Activated CD4-positive, alpha-beta T cell treated with anti-CD3 and anti-CD28 coated beads for 36 hours (primary cell): ENCODE measurements at regions not wholly inside any gene's neighbourhood (a gene's known extent, or its start where the extent isn't known, plus 50 kb on each side); places are given as distances from the start of the nearest gene placed in this dataset.

Source experiments
- ATAC-seq: fragments of 200-7000 bp; cut with Tn5 transposase; one replicate; pipeline ENCODE4 v1.10.0; 2021; ENCODE audit warnings: mild to moderate bottlenecking, moderate library complexity
- CTCF ChIA-PET: fragments of 350-600 bp; sonication (Branson Sonifier 250); formaldehyde crosslinking; loops from one replicate; lab custom pipeline; 2021; ENCODE audit warnings: antibody characterized with exemption; lab: Charles Lee
- POLR2A ChIA-PET: fragments of 350-600 bp; sonication (Branson Sonifier 250); formaldehyde crosslinking; loops from one replicate; lab custom pipeline; 2021; ENCODE audit warnings: antibody characterized with exemption, inconsistent platforms; lab: Charles Lee
- DNase-seq: peaks from one replicate; pipeline ENCODE4 v3.0.0-alpha.2; 2020
- H3K27ac Mint-ChIP-seq: one replicate; pipeline ENCODE4 v1.8.0; 2021; ENCODE audit warnings: mixed read lengths
- H3K27me3 Mint-ChIP-seq: one replicate; pipeline ENCODE4 v1.8.0; 2021; ENCODE audit warnings: mixed read lengths
- H3K36me3 Mint-ChIP-seq: one replicate; pipeline ENCODE4 v1.8.0; 2021; ENCODE audit warnings: low read depth, mixed read lengths
- H3K4me1 Mint-ChIP-seq: one replicate; pipeline ENCODE4 v1.8.0; 2021; ENCODE audit warnings: mixed read lengths
- H3K4me3 Mint-ChIP-seq: one replicate; pipeline ENCODE4 v1.8.0; 2021; ENCODE audit warnings: mild to moderate bottlenecking, moderate library complexity, mixed read lengths
- H3K9me3 Mint-ChIP-seq: one replicate; pipeline ENCODE4 v1.8.0; 2021; ENCODE audit warnings: low read depth, mixed read lengths
- intact Hi-C, 2 experiments: fragments of 100-400 bp; cut with DNase I in 1 of 2; cut with micrococcal nuclease in 1 of 2; formaldehyde crosslinking; loops; one replicate each; pipeline versions ENCODE4 v1.14.2 to v1.15.1; 2022 to 2024; cut with DNase I, micrococcal nuclease

DNA sequence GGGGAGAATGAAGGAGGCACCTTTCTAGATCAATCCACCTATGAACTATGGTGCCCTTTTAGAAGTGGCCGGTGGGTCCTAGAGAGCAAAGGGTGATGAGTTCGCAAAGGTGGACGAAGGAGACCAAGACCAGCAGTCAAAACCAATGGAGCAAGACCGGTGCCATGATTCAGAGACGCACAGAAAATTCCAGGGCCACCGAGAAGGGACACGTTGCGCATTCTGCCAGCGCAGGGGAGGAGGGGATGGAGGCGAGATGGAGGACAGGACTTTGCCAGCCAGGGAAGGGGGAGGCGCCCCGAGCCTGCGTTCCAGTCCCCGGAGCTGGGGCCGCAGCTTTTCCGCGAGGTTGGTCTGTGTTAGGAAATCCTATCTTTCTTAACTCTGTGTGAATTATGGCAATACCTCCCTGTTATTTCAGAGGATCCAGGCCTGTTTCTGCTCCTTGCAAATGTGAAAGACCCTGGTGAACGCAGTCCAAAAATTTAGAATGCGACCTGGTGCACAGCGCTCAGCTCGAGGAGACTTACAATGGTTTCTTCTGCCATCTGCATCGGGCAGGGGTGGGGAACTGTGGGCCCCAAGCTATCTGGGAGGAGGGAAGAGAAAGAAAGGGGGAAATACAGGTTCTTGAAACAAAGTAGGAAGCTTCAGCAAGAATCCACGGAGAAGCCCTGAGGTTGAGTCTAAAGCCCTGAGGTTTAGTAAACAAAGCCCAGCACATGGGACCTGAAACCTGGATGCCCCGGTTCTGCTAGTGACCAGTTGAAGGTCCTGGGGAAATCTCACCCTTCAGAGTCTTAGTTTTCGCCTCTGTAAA lies 129.4 kb downstream of the MRPS6 start:
- ChIA-PET CTCF (interaction anchor here (0.9 to 1.9 kb wide), 15 partner anchors 8 to 279 kb away, joined by 3 to 13 read pairs (median 4); no protein-coding TSS in a partner anchor), POLR2A (interaction anchor here (1.2 to 1.5 kb wide), 2 partner anchors 74 to 254 kb away, joined by 4 read pairs; no protein-coding TSS in a partner anchor)
- Mint-ChIP-seq H3K36me3 (no peaks in the 10 kb centered on the region), H3K27me3 (peaks cover 3% of the 10 kb centered on the region), H3K4me3 (peak overlapping the region; percentile 70), H3K4me1 (peaks cover 40% of the 10 kb centered on the region), H3K27ac (no peak overlapping the region), H3K9me3 (no peaks in the 10 kb centered on the region)
- DNase-seq (no peak), ATAC-seq (no peak)
- intact Hi-C loops, result loop anchor here (1.0 to 5.0 kb wide), 4 partner anchors 70 to 278 kb away; no protein-coding TSS in a partner anchor

DNA sequence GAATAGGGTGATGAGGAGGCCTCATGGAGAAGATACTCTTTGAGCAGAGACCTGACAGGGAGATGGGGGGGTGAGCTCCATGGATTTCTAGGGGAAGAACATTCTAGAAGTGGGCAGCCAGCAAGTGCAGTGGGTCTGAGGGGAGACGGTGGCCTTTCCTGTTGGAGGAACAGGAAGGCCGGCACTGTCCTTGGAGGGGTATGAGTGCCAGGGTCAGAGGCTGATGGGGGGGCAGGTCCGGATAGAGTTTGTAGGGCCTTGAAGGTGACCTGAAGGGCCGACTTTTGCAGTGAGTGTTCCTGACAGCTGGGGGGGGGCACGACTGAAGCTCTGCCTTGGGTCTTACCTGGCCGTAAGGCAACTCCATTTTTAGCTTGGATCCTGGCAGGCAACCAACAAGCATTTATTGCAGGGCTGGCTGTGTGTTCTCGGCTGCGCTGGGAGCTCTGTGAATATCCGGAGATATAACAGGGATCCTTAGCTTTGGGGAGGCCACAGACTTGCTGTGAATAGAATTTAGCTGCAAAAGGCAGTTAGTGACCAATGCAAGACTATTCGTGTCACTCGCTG lies 130.6 kb downstream of the MRPS6 start:
- H3K4me3 Mint-ChIP-seq, result no peak overlapping the region

DNA sequence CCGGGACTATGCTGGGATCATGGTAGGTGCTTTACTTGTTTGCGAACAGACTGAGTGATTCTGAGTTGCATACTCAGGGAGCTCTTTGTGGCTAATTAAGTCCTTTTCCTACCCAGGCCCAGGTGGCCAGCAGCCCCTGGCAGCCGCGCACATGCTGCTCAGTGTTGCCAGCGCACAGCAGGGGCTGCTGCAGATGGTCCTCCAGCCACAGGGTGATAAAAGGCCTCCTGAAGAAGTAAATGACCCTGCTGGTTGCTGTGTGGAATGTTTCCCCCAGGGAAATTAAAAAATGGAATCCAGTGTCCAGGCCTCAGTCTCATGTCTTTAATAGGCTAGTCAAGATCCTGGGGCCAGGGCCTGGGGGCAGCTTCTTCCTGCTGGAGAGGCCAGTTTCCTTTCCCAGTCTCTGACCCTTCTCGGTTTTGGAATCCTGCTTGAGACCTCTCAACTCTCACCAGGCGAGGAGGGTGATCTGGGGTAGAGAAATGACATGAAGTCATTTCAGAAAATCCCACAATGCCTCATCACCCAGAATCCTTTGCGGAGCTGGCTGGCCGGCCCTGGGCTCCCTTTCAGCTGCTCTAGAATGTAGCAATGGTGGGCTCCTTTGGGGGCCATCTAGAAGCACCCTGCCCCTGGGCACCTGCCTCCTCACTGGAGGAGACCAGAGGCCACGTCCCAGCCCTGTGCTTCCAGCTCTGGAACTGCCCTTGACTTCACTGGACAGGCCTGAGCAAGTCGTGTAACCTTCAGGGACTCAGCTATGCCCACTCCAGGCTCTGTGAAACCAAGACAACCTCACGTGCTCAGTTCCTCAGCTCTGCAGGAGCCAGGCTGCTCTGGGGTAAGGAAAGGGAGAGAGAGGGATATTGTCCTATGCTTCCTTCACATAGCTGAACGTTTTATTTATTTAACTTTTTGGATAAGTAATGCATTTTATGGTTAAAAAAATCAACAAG lies 131.4 kb downstream of the MRPS6 start:
- no peak overlapping the region for H3K27ac Mint-ChIP-seq
- peaks cover 5% of the 10 kb centered on the region for H3K9me3 Mint-ChIP-seq
- DNase-seq, result no peak
- POLR2A ChIA-PET, result no interaction called here
- peaks cover 20% of the 10 kb centered on the region for H3K4me1 Mint-ChIP-seq
- CTCF ChIA-PET, result interaction anchor here (0.8 to 1.9 kb wide), 4 partner anchors 17 to 281 kb away, joined by 3 to 12 read pairs (median 4); no protein-coding TSS in a partner anchor
- no peak for ATAC-seq
- peaks cover 3% of the 10 kb centered on the region for H3K27me3 Mint-ChIP-seq
- H3K36me3 Mint-ChIP-seq, result no peaks in the 10 kb centered on the region
- intact Hi-C loops, result loop anchor here (5.0 kb wide), 2 partner anchors 72 to 127 kb away; no protein-coding TSS in a partner anchor
- no peak overlapping the region for H3K4me3 Mint-ChIP-seq

More for the DNA sequence above, 130.6 kb downstream of the MRPS6 start:
- Mint-ChIP-seq H3K36me3 (no peaks in the 10 kb centered on the region), H3K27ac (no peak overlapping the region), H3K27me3 (peaks cover 3% of the 10 kb centered on the region), H3K9me3 (peaks cover 2% of the 10 kb centered on the region), H3K4me1 (peaks cover 28% of the 10 kb centered on the region)
- ChIA-PET CTCF (interaction anchor here (0.6 to 1.9 kb wide), 7 partner anchors 18 to 280 kb away, joined by 3 to 12 read pairs (median 3); no protein-coding TSS in a partner anchor), POLR2A (no interaction called here)
- intact Hi-C loops, result loop anchor here (2.0 to 5.0 kb wide), 3 partner anchors 72 to 127 kb away; no protein-coding TSS in a partner anchor
- no peak for DNase-seq
- ATAC-seq, result no peak

DNA sequence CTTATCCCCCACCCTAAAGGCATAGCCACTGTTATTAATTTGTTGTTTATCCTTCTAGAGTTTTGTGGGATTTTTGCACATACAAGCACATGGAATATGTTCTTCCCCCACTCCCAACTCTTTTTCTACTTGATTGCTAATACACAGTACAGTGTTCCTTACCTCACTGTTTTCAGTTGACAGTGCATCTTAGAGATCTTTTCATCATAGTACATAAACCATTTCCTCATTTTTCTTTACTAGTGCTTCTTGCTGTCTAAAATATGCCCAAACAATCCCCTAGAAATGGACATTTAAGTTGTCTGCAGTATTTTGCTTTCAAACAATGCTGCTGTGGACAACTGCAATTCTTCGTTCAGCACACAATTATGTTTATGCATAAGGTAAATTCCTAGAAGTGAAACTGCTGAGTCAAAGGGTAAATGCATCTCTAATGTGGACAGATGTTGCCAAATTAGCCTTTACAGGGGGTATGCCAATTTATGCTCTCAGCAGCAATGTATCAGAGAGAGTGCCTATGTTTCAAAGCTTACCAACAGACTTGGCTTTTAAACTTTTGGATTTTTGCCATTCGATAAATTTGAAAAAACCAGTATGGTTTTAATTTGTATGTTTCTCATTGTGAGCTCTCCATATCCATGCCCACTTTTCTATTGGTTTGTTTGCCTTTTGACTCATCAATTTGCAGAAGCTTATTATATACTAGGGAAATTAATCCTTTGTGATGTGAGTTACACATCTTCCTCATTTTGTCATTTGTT lies 132.6 kb downstream of the MRPS6 start:
- Mint-ChIP-seq H3K36me3 (no peaks in the 10 kb centered on the region), H3K27ac (no peak overlapping the region), H3K4me3 (no peak overlapping the region), H3K27me3 (peaks cover 3% of the 10 kb centered on the region), H3K4me1 (peaks cover 14% of the 10 kb centered on the region), H3K9me3 (peaks cover 9% of the 10 kb centered on the region)
- POLR2A ChIA-PET, result no interaction called here
- CTCF ChIA-PET, result interaction anchor here (0.6 kb wide), 1 partner anchor 247 kb away, joined by 3 read pairs; no protein-coding TSS in a partner anchor
- no peak for DNase-seq
- intact Hi-C loops, result no loop called here
- no peak for ATAC-seq

DNA sequence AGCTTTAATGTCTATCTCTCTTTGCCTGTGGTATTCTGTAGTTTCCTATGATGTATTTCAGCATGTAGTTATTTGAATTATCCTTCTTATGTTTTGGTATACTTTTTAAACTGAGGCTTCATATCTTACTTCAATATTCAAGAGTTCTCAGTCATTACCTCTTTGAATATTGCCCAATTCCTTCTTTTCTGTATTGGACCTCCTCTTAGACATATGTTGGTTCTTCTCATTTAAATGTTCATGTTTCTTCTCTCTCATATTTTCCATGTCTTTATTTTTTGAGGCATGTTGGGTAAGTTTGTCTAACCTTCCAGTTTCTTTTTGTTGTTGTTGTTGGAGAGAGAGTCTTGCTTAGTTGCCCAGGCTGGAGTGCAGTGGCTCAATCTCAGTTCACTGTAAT lies 140.6 kb downstream of the MRPS6 start:
- ATAC-seq, result no peak
- CTCF ChIA-PET, result no interaction called here
- Mint-ChIP-seq H3K27ac (no peak overlapping the region), H3K36me3 (peaks cover 7% of the 10 kb centered on the region), H3K27me3 (no peaks in the 10 kb centered on the region), H3K9me3 (peaks cover 15% of the 10 kb centered on the region), H3K4me3 (no peak overlapping the region), H3K4me1 (no peaks in the 10 kb centered on the region)
- intact Hi-C loops, result no loop called here
- POLR2A ChIA-PET, result no interaction called here
- no peak for DNase-seq

DNA sequence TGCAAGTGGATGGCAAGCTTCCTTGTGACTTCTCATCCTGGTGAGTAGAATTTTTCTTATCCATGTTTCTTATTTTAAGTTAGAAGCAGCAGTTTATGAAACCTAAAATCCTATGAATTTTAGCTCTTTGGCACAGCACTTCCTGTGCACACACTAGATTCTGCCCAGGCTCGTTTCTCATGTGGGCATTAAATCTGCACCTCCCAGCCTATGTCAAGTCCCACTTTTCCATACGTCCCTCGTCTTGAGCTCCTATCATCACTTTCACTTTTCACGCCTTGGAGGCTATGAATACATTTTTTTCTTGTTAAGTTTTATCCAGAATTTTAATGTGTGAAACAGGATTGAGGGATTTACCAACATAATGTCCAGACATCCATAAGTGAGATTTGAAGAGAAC lies 142.1 kb downstream of the MRPS6 start:
- DNase-seq, result no peak
- Mint-ChIP-seq H3K27ac (no peak overlapping the region), H3K4me1 (no peaks in the 10 kb centered on the region), H3K36me3 (peaks cover 7% of the 10 kb centered on the region), H3K27me3 (no peaks in the 10 kb centered on the region), H3K9me3 (peaks cover 9% of the 10 kb centered on the region), H3K4me3 (no peak overlapping the region)
- intact Hi-C loops, result no loop called here
- ATAC-seq, result no peak
- ChIA-PET POLR2A (interaction anchor here (0.8 kb wide), 1 partner anchor 44 kb away, joined by 3 read pairs; no protein-coding TSS in a partner anchor), CTCF (interaction anchor here (2.5 kb wide), 1 partner anchor 292 kb away, joined by 10 read pairs; no protein-coding TSS in a partner anchor)

DNA sequence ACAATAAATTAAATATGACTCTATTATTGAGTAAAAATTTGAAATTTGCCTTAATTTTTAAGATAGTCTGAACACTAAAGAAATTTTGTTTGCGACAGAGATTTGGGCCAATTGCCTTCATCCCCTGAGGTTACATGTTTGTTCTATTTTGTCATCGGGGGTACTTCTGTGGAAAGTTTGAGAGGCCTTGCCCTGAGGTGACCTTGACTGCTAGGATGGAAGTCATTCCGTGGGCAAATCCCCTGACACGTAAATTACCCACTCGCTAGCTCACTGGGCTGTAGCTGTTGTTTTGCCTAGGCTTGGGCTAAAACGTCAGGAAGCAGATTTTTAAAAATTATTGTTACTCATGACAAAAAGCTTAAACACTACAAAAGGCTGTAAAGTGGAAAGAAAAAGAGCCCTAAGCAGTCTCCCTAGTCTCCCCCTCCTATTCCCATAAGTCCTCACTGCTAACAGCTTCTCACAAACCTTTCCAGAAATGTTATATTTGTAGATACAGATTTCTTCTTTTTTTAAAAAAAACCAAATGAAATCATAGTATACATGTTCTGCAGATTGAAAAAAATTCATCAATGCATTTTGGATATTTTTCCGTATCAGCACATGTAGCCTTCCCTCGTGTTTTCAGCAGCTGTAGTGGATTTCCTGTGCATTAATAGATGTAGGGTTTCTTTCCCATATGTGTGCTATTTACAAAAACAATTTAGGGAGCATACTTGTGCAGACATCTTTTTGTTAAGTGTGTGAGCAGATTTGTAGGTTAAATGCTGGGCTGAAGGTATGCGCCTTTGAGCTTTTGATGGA lies 142.7 kb downstream of the MRPS6 start:
- intact Hi-C loops, result no loop called here
- H3K27ac Mint-ChIP-seq, result no peak overlapping the region
- ATAC-seq, result no peak
- CTCF ChIA-PET, result interaction anchor here (1.3 to 2.6 kb wide), 3 partner anchors 14 to 292 kb away, joined by 3 to 10 read pairs (median 5); no protein-coding TSS in a partner anchor
- POLR2A ChIA-PET, result interaction anchor here (0.8 kb wide), 1 partner anchor 43 kb away, joined by 3 read pairs; no protein-coding TSS in a partner anchor
- no peaks in the 10 kb centered on the region for H3K4me1 Mint-ChIP-seq
- no peaks in the 10 kb centered on the region for H3K27me3 Mint-ChIP-seq
- H3K4me3 Mint-ChIP-seq, result no peak overlapping the region
- no peak for DNase-seq
- peaks cover 9% of the 10 kb centered on the region for H3K9me3 Mint-ChIP-seq
- peaks cover 7% of the 10 kb centered on the region for H3K36me3 Mint-ChIP-seq

DNA sequence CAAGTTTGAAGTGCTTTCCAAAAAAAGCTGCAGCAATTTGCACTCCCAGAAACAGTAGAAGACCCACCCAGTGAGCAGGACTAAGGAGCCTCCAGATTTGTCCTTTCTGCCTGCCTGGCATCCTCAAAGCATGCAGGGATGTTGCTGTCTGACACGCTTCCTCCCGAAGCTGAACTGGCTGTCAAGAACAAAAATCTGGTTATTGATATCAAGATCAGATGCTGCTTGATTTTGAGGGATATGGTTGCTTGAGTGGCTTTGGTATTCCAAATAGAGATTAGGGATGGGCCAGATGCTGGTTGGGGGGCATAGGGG lies 143.3 kb downstream of the MRPS6 start:
- peaks cover 9% of the 10 kb centered on the region for H3K9me3 Mint-ChIP-seq
- H3K4me1 Mint-ChIP-seq, result no peaks in the 10 kb centered on the region
- CTCF ChIA-PET, result interaction anchor here (1.3 to 2.6 kb wide), 3 partner anchors 15 to 293 kb away, joined by 3 to 10 read pairs (median 5); no protein-coding TSS in a partner anchor
- H3K27ac Mint-ChIP-seq, result no peak overlapping the region
- H3K4me3 Mint-ChIP-seq, result no peak overlapping the region
- DNase-seq, result no peak
- H3K27me3 Mint-ChIP-seq, result no peaks in the 10 kb centered on the region
- H3K36me3 Mint-ChIP-seq, result peaks cover 7% of the 10 kb centered on the region
- intact Hi-C loops, result no loop called here
- ATAC-seq, result no peak
- POLR2A ChIA-PET, result no interaction called here

DNA sequence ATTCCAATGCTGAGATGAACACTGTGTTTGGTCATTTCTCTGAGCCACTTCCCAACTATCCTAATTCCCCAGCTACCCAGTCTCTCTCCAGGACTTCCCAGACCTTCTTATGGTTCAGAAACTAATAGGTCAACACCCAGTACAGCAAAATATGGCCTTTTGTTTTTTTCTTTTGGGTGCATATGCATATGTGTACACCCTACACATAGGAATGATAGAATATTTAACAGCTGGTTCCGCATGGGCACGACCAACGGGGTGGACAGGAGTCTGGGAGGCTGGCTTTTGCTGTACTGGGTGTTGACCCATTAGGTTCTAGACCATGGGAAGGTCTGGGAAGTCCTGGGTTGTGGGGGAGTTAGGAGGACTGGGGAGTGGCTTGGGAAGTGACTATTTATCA lies 143.9 kb downstream of the MRPS6 start:
- Mint-ChIP-seq H3K4me3 (no peak overlapping the region), H3K4me1 (no peaks in the 10 kb centered on the region), H3K9me3 (peaks cover 9% of the 10 kb centered on the region), H3K36me3 (peaks cover 7% of the 10 kb centered on the region), H3K27ac (no peak overlapping the region), H3K27me3 (no peaks in the 10 kb centered on the region)
- intact Hi-C loops, result no loop called here
- ATAC-seq, result no peak
- ChIA-PET POLR2A (no interaction called here), CTCF (interaction anchor here (1.3 to 2.6 kb wide), 3 partner anchors 15 to 293 kb away, joined by 3 to 10 read pairs (median 5); no protein-coding TSS in a partner anchor)
- no peak for DNase-seq
